Ascending aorta (tissue), 2 donors: ENCODE measurements at regions not wholly inside any gene's neighbourhood (a gene's known extent, or its start where the extent isn't known, plus 50 kb on each side); places are given as distances from the start of the nearest gene placed in this dataset.
"Not testable (repeated sequence)": the region's sequence is repeated elsewhere in the genome, so short reads cannot be mapped to it uniquely, and the experiment has no call there.

Source experiments
- DNase-seq, 2 donors: peaks; one replicate each; pipeline ENCODE4 v3.0.0-alpha.2; 2019; ENCODE audit warnings: low spot score in 2 of 2
- H3K27ac ChIP-seq, 2 donors: fragments of 200-600 bp; sonication (generic); one replicate each; pipeline ENCODE4 v1.5.1; 2016 to 2017; ENCODE audit warnings: mild to moderate bottlenecking in 1 of 2
- H3K27me3 ChIP-seq: fragments of 200-600 bp; sonication (generic); one replicate; pipeline ENCODE4 v1.5.1; 2017
- H3K36me3 ChIP-seq, 2 donors: fragments of 200-600 bp; sonication (generic); one replicate each; pipeline ENCODE4 v1.5.1; 2016
- H3K4me1 ChIP-seq, 2 donors: fragments of 200-600 bp; sonication (generic); one replicate each; pipeline ENCODE4 v1.5.1; 2016 to 2017; ENCODE audit warnings: mild to moderate bottlenecking in 1 of 2
- H3K4me3 ChIP-seq, 2 donors: fragments of 200-600 bp; sonication (generic); one replicate each; pipeline ENCODE4 v1.5.1; 2016 to 2017; ENCODE audit warnings: mild to moderate bottlenecking in 1 of 2
- H3K9me3 ChIP-seq, 2 donors: fragments of 200-600 bp; sonication (generic); one replicate each; pipeline ENCODE4 v1.5.1; 2016
- intact Hi-C: fragments of 100-400 bp; cut with DNase I; formaldehyde crosslinking; loops from one replicate; pipeline ENCODE4 v1.15.1; 2023
- TF ChIP-seq, protein P1 (sequence below), 3 experiments: fragments of 200-600 bp in 2 of 3; fragments of 450-650 bp in 1 of 3; sonication (generic) in 2 of 3; IDR thresholded peaks; one replicate each; pipeline ENCODE4 v1.5.1; 2016 to 2019; ENCODE audit warnings: antibody characterized with exemption in 3 of 3, mild to moderate bottlenecking in 1 of 3, moderate library complexity in 1 of 3

DNA sequence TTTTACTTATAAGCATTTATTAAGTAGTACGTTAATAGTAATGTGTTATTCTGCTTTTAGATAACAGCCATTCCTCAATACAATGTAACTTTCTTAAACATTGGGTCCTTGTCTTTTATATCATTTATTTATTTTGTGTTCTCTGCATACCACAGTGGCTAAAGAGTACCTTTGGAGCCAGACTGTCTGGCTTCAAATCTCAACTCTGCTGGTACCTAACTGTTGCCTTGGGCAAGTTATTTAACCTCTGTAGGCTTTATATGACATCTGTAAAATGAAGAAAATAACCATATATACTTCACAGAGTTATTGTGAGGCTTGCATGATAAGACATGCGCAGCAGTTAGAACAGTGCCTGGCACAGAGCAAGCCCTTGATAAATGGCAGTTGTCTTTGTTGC is 397.6 kb downstream of the MDFIC start:
- DNase-seq = no peak
- Histone ChIP-seq H3K9me3 (no peaks in the 10 kb centered on the region), H3K27me3 (no peaks in the 10 kb centered on the region), H3K4me1 (no peaks in the 10 kb centered on the region), H3K27ac (no peak overlapping the region), H3K4me3 (no peak overlapping the region), H3K36me3 (no peaks in the 10 kb centered on the region)
- TF ChIP-seq, protein P1, sequence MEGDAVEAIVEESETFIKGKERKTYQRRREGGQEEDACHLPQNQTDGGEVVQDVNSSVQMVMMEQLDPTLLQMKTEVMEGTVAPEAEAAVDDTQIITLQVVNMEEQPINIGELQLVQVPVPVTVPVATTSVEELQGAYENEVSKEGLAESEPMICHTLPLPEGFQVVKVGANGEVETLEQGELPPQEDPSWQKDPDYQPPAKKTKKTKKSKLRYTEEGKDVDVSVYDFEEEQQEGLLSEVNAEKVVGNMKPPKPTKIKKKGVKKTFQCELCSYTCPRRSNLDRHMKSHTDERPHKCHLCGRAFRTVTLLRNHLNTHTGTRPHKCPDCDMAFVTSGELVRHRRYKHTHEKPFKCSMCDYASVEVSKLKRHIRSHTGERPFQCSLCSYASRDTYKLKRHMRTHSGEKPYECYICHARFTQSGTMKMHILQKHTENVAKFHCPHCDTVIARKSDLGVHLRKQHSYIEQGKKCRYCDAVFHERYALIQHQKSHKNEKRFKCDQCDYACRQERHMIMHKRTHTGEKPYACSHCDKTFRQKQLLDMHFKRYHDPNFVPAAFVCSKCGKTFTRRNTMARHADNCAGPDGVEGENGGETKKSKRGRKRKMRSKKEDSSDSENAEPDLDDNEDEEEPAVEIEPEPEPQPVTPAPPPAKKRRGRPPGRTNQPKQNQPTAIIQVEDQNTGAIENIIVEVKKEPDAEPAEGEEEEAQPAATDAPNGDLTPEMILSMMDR (IDR thresholded peaks at IDR 0.05) = no peak
- intact Hi-C loops = no loop called here

DNA sequence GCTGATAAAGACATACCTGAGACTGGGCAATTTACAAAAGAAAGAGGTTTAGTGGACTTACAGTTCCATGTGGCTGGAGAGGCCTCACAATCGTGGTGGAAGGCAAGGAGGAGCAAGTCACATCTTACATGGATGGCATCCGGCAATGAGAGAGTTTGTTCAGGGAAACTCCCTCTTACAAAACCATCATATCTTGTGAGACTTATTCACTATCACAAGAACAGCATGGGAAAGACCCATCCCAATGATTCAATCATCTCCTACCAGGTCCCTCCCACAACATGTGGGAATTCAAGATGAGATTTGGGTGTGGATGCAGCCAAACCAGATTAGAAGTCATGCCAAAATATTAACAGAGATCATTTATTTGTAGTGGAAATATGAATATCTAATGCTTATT is 388.4 kb downstream of the MDFIC start:
- H3K9me3 ChIP-seq, H3K27me3 ChIP-seq, H3K36me3 ChIP-seq, intact Hi-C loops, DNase-seq, H3K4me1 ChIP-seq, H3K4me3 ChIP-seq, H3K27ac ChIP-seq: not testable (repeated sequence)

DNA sequence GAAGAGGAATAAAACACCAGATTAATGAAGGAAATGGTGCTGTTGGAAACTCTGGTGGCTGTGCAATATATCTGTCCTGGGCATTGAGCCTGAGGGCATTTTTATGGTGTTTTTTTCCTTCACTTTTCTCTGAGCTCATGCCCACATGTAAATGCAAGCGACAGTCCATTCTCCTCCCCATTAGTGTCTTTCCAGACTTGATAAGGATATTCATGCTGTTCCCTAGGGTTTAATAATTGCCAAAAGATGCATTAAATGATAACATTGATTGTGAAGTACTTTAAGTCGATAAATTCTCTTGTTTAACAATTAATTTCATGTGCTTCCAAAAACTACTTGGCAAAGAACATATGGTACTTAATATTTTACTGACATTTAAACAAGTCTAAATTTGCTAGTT is 384.7 kb downstream of the MDFIC start:
- TF ChIP-seq, protein P1 (IDR thresholded peaks at IDR 0.05) = no peak
- H3K4me3 ChIP-seq = no peak overlapping the region
- H3K36me3 ChIP-seq = no peaks in the 10 kb centered on the region
- H3K9me3 ChIP-seq = no peaks in the 10 kb centered on the region
- no peaks in the 10 kb centered on the region for H3K27me3 ChIP-seq
- no peak for DNase-seq
- intact Hi-C loops = no loop called here
- no peak overlapping the region for H3K27ac ChIP-seq
- peaks cover 0 to 5% of the 10 kb centered on the region in 2 donors for H3K4me1 ChIP-seq

DNA sequence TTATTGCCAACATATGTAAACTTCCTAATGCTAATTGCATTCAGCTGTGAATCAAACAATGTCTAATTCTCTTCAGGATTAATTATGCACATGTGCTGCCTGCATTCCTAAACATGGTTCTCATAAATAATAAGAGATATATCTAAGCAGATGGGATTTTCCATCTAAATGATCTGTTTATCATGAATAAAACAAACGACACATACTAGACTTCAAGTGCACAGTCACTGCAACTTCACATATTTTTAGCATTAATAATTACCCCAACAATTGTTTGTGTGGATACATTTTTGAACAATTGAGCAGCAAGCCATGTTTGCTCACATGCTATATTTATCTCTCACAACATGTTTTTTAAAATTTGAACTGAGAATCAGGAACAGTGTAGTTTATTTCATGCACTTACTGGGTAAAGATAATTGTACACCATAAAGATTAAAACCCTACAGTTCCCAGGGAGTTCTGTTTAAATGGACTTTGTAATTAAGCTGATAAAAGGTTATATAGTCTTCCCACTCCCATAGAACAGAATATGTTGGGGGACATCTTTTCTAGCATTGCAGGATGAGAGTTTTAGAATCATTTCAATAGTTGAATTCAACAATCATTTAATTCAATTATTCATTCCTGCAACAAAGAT is 378.5 kb downstream of the MDFIC start:
- no peak for DNase-seq
- H3K4me1 ChIP-seq = no peaks in the 10 kb centered on the region
- no peaks in the 10 kb centered on the region for H3K36me3 ChIP-seq
- no peaks in the 10 kb centered on the region for H3K9me3 ChIP-seq
- H3K27ac ChIP-seq = no peak overlapping the region
- intact Hi-C loops = no loop called here
- TF ChIP-seq, protein P1 (IDR thresholded peaks at IDR 0.05) = no peak
- H3K4me3 ChIP-seq = no peak overlapping the region
- H3K27me3 ChIP-seq = no peaks in the 10 kb centered on the region

DNA sequence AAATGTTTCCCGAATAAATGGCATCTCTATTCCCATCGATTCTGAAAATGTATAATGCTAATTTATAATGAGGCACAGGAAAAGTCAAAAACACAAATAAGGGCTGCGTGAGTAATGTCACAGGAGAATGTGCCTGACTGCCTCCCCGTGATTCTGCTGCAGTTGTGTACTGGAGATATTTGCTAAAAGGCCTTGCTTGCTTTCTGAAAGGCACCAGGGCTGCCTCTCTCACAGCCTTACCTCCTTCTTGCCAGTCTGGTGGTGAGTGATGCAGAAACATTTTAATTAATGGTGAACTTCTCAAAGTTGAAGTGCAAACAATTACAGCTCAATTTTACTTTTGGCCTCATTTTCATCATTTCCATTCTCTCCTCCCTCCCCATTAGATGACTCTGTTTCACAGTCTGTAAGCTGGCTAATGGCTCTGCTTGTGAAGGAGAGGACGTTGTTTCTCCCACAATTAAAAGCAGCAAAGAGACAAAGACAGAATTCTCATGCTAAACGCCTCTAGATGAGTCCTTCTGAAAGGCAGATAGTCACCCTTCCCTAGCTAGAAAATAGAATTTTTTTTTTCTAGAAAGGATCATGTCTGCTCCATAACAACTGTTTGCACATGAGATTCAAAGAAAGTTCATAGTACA is 377.6 kb downstream of the MDFIC start:
- intact Hi-C loops = no loop called here
- H3K36me3 ChIP-seq = no peaks in the 10 kb centered on the region
- no peak for DNase-seq
- no peaks in the 10 kb centered on the region for H3K27me3 ChIP-seq
- H3K4me3 ChIP-seq = no peak overlapping the region
- H3K9me3 ChIP-seq = no peaks in the 10 kb centered on the region
- H3K27ac ChIP-seq = no peak overlapping the region
- H3K4me1 ChIP-seq = no peaks in the 10 kb centered on the region
- TF ChIP-seq, protein P1 (IDR thresholded peaks at IDR 0.05) = no peak

DNA sequence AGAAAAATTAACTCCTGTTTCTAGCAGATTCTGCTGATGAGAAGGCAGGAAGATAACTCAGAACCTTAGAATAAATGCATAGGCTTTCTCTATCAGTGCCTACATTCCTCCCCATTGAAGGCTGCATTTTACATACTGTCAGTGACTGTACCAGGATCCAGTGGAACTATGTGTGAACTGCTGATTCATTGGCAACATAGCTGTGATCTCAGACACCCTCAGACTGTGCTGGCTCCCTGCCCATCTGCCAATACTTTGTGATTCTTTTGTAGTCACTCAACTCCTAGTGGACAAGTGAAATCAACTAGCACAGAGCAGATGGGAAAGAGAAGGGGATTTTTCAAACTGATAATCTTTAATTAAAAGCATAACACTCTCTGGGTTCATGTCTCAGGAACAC is 375.8 kb downstream of the MDFIC start:
- Histone ChIP-seq H3K4me1 (no peaks in the 10 kb centered on the region), H3K27me3 (no peaks in the 10 kb centered on the region), H3K4me3 (no peak overlapping the region), H3K36me3 (no peaks in the 10 kb centered on the region), H3K27ac (no peak overlapping the region), H3K9me3 (no peaks in the 10 kb centered on the region)
- no peak for DNase-seq
- intact Hi-C loops = no loop called here
- TF ChIP-seq, protein P1 (IDR thresholded peaks at IDR 0.05) = no peak
